ENCODE measurements at regions not wholly inside any gene's neighbourhood (a gene's known extent, or its start where the extent isn't known, plus 50 kb on each side); places are given as distances from the start of the nearest gene placed in this dataset.

DNA sequence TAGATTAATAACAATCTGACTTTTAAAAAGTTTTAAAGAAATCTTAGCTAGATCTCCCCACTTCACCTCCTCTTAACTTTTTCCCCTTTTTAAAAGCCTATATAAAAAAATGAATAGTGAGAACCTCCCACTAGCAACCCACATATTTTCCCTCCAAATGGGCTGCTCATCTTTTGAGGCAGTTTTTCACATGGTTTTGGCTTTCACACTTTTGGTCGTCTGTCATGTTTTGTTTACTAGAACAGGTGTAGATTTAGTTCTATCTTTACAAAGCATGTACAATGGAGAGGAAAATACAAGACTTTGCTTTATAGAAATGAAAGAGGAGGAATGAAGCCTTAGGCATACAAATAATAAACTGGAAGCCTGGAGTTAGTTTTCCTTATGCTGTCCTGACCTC, 126.7 kb upstream of the EOMES start:
- intact Hi-C loops (cut with DNase I): no loop called here
- DNase-seq: no peak
- no peak for ATAC-seq (ENCODE audit: poor library complexity)

DNA sequence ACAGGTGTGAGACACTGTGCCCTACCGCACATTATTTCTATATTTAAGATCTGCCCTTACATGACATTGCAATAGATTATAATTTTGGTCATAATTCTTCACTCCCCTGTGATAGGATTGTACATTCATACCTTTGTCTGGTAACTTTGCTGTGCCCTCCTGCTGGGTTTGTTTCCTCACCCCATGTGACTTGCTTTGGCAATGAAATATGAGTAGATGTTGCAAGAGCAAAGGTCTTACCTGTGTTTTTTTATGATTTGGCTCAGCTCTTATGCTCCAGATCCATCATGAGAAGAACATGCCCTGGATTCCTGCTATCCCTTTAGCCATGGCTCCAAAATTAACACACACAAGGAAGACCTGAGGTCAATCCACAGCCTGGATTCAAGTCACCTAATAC, 137.7 kb upstream of the EOMES start:
- no peak for DNase-seq
- intact Hi-C loops (cut with DNase I): no loop called here
- ATAC-seq (ENCODE audit: poor library complexity): no peak

DNA sequence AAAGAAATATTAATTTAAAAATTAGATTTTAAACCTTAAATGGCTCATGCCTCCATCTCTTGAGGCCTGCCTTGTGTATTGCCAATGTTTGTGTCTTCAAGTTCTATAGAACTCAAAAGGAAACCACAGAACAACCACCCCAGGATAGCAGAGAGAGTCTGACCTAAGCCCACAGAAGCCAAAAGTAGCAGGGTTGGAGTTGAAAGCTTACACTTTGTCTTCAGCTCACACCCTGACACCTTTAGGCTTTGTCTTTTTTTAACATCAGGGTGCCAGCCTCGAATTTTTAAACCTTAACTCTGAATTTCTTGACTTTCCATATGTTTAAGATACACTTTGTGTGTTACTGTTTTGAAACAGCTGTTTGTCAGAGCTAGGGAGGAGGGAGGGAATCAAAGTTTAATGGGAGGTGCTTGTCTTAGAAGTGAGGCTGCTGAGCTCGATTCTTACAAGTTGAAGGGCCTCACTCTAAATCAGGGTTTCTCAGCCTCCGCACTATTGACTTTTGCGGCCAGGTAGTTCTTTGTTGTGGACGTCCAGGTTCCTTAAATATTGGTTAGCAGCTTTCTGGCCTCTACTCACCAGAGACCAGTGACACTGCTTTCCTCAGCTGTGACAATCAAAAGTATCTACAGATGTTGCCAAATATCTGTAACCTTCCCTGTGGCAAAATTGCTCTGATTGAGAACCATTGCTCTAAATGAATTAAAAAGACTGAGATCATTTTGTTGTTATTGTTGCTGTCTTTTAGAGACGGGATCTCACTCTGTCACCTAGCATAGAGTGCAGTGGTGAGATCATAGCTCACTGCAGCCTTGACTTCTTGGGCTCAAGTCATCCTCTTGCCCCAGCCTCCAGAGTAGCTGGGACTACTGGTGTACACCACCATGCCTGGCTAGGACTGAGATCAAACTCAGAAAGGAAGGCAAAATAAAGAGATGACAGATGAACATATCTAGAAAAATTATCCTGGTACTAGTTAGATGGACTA, 139.2 kb upstream of the EOMES start:
- ATAC-seq (ENCODE audit: poor library complexity) (no peak), DNase-seq (no peak)
- intact Hi-C loops (cut with DNase I): no loop called here

DNA sequence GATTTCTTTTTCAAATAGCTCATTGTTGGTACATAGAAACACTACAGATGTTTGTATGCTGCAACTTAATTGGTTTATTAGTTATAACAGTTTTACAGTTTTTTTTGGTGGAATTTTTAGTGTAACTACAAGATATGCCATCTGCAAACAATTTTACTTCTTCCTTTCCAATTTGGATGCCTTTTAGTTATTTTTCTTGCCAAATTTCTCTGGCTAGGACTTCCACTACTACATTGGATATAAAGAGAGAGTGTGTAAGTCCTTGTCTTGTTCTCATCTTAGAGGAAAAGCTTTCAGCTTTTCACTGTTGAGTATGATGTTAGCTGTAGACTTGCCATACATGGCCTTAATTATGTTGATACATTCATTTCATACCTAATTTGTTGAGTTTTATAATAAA, 143.6 kb upstream of the EOMES start:
- ATAC-seq (ENCODE audit: poor library complexity) (no peak), DNase-seq (no peak)
- intact Hi-C loops (cut with DNase I): no loop called here

DNA sequence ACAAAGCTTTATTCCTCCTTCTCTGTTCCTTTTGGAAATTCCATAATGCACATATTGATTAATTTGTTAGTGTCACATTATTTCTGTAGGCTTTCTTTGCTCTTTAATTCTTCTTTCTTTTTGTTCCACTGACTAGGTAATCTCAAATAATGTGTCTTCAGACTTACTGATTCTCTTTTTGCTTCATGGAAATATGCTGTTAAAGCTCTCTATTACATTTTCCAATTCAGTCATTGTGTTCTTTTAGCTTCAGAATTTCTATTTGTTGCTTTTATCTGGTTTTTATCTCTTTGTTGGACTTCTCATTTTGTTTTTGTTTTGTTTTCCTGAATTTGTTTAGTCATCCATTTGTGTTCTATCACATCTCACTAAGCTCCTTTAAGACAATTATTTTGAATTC, 147.0 kb upstream of the EOMES start:
- ATAC-seq (ENCODE audit: poor library complexity): no peak
- intact Hi-C loops (cut with DNase I): no loop called here
- DNase-seq: no peak

DNA sequence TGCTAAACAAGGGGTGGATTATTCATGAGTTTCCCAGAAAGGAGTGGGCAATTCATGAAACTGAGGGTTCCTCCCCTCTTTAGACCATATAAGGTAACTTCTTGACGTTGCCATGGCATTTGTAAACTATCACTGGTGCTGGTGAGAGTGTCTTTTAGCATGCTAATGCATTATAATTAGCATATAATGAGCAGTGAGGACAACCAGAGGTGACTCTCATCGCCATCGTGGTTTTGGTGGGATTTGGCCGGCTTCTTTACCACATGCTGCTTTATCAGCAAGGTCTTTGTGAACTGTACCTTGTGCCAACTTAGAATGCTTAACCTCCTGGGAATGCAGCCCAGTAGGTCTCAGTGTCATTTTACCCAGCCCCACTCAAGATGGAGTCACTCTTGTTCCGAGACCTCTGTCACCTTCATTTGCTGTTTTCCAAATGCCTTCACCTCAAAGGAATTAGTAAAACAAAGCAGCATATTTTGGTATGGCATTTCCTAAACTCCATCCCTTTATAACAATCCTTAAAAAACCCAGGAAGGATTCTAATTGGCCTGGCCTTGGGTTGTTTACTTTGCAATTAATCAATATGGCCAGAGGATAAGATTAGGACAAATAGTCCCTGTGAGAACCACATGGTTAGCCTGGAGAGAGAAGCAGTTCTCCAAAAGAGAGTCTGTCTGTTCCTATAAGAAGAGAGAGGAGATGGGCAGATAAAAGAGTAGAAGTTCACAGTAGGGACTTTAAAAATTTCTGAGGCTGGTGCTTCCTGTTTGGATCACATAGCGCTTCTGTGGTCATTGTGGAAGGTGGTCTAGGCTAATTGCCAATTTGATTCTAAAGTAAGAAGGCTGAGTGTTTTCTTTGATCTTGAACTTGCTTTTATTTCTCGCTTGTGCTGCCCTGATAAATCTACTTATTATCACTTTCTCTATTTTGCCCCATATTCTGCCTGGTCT, 155.2 kb upstream of the EOMES start:
- intact Hi-C loops (cut with DNase I): no loop called here
- no peak for DNase-seq
- ATAC-seq (ENCODE audit: poor library complexity): no peak

DNA sequence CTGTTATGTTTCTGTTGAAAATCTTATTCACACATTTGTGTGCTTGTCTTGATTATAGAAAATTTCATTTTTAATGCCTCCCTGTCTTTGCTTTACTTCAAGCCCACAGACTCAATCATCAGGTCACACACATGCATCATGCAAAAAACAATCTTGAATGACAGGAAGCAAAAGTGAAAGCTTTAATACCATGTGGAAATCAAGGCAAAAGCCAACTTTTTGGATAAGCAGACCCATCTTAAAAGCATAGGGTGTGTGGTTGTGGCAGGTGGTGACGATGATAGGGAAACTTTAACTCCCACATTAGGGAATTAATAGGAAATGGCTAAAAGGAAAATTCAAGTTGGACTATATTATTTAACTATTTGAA, 155.9 kb upstream of the EOMES start:
- ATAC-seq (ENCODE audit: poor library complexity): no peak
- no peak for DNase-seq
- intact Hi-C loops (cut with DNase I): no loop called here

DNA sequence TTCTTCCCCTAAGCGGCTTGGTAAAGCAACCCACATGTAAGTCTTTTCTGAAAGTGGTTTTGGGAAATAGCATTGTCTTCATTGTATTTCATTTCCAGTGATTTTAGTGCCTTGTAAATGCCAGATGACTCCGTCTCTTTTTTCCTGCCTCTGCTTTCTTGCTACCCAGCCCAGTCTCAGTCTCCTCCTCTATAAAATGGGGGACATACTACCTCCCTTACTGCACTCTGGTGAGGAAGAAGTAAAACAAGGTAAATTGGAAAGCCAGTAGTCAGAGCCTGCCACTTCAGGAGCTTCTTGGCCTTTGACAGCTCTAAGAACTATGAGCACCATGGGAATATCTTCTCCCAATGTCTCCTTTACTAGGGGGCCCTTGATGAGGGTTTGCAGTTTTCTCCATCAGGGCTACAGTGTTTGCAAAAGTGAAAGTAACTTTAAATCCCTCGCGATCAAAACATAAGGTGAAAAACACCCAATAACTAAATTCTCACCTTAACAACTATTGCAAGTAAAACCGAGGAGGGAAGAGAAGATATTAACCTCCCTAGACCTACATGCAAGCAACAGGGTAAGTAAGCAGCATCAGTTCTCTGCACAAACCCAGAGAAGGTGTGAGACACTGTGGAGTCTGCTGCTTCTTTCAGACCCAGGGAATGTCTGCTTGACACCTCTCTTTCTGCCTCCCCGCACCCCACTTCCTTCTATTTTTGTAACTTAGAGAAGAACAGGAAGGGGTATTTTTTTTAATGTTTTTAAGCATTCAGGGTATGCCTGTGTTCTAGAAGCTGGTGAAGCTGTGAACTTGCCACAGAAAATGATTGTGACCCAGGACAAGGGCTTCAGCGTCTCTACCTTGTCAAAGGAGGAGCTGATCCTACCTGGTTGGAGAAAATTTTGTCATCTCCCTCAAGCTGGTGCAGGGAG, 159.1 kb upstream of the EOMES start:
- intact Hi-C loops (cut with DNase I): no loop called here
- DNase-seq: no peak
- ATAC-seq (ENCODE audit: poor library complexity): no peak

DNA sequence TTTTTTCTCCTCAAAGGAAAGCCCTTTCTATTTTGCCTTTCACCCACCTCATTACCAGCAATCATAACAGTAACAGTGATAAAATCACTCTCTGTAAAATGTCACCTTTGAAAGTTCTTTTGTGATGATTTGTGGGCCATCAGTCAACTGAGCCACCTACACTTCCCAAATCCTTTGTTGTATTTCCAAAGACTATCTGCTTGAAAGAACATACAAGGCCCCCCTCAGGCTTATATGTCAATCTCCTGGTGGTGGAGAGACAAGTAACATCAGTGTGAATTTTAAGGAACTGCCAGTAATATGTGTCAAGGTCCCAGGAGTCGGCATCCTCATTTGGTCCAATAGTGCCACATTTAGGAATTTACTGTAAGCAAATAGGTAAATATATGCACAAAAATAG, 161.1 kb upstream of the EOMES start:
- DNase-seq (no peak), ATAC-seq (ENCODE audit: poor library complexity) (no peak)
- intact Hi-C loops (cut with DNase I): no loop called here

DNA sequence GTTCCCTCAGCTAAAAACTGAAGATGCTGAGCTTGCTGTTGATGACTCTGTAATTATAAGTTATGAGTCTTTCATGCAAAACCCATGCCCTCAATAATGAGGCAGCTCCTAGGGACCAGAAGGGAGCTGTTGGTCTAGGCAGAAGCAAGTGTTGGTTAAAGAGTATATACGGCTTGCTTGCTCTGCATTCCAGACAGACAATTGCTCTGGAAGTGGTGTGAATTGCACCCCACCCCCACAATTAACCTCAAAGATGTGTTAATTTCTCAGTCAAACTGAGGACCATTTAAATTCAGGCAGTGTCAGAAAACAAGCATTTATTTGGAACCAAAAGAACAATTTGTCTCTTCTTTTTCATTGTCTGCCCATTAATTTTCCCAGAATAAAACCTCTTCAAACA, 163.5 kb upstream of the EOMES start:
- intact Hi-C loops (cut with DNase I): no loop called here
- DNase-seq (no peak), ATAC-seq (ENCODE audit: poor library complexity) (no peak)

DNA sequence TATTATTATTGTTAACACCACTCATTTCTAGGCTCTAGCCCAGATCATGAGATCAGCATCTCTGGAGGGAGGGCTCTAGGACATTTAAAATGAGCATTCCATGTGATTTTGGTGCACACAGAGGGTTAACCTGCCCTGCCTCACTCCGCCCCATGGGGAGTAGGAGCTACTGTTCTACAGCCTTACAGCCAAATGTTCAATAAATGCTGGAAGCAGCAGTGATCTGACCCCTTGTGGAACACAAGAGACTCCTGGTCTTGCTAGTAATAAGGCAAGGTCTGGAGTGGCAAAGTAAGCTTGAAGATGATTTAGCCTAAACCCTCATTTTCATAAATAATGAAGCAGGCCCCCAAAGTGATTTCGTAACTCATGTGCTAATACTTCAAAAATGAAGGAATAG, 166.4 kb upstream of the EOMES start:
- ATAC-seq (ENCODE audit: poor library complexity) (no peak), DNase-seq (no peak)
- intact Hi-C loops (cut with DNase I): no loop called here

DNA sequence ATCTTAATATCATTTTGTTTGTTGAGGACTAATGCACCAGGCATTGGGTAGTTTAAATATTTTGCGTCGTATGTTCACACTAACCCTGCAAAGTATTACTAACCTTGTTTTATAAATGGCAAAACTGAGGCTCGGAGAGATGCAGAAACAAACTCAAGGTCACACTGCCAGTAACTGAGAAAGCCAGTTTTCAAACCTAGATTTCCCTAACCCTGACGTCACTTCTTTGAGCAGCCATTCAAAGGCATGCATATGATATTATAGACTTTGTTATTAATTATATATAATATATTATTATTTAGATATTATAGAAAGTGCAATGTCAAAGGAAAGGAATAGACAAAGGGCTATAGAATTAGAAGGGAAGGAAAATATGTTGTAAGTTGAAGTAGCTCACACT, 167.6 kb upstream of the EOMES start:
- no peak for DNase-seq
- ATAC-seq (ENCODE audit: poor library complexity): no peak
- intact Hi-C loops (cut with DNase I): no loop called here

DNA sequence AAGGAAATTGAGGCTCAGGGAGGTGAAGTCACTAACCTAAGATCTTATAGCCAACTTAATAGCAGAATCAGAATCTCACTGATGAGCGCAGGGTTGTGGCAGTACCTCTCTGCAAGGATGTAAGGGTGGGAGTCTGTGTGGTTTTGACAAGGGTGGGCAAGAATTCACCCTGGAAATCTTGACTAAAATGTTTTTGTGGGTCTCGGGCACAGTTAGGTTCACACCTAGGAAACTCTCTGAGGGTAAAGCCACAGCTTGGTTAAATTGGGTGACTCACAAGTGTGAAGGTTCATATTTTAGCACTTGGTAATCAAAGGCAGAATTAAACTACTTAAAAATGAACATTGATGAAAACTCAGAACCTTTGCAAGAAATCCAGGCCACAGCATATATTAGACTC, 178.2 kb upstream of the EOMES start:
- intact Hi-C loops (cut with DNase I): no loop called here
- DNase-seq (no peak), ATAC-seq (ENCODE audit: poor library complexity) (no peak)

DNA sequence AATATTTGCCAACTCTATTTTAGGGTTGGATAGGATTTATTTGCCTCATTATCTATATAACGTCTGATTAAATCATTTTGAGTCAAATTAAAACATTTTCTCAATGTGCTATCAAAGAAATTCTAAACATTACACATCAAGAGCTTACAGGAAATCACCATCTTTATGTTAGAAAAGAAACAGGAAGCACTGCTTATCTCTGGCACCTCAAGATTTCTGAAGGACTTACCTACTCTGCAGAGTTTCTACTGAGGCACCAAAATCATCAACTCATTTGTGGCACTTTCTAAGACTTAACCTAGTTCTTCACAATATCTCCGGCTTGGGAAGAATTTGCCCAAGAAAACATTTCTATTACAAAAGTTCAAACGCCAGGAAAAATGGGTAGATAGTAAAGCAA, 181.3 kb upstream of the EOMES start:
- intact Hi-C loops (cut with DNase I): no loop called here
- DNase-seq (no peak), ATAC-seq (ENCODE audit: poor library complexity) (no peak)

DNA sequence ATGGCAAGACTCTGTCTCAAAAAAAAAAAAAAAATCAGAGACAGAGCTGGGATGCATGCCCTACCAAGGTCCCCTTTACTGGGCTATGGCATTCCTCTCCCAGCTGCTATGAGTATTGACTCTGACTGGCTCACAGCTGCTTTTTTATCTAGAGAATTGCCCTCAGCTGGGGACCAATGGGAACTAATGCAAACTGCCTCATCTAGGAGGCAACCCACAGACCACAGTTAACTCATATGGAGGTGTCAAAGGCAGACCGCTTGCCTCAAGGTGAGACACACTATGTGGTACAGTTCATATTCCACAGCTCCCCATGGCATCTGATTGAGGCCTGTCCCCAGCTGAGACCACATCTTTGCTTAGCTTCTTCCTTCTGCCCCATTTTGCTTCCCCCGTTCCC, 183.5 kb upstream of the EOMES start:
- intact Hi-C loops (cut with DNase I): no loop called here
- no peak for ATAC-seq (ENCODE audit: poor library complexity)
- no peak for DNase-seq

DNA sequence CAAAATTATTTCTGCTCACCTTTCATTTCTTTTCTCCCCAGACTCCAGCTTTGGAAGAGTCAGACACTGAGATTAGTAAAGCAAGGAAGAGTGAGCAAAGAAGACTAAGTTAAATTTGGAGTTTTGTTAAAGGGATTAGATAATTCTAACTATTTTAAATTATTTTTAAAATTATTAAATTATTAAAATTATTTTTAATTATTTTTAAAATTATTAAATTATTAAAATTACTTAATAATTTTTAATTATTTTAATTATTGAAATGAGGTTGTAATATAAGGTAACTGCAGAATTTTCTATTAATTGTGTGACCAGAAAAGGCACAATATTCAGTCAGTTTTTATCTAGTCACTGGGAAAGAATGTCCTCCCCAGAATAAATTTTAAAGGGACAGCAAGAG, 185.0 kb upstream of the EOMES start:
- DNase-seq (no peak), ATAC-seq (ENCODE audit: poor library complexity) (no peak)
- intact Hi-C loops (cut with DNase I): no loop called here

DNA sequence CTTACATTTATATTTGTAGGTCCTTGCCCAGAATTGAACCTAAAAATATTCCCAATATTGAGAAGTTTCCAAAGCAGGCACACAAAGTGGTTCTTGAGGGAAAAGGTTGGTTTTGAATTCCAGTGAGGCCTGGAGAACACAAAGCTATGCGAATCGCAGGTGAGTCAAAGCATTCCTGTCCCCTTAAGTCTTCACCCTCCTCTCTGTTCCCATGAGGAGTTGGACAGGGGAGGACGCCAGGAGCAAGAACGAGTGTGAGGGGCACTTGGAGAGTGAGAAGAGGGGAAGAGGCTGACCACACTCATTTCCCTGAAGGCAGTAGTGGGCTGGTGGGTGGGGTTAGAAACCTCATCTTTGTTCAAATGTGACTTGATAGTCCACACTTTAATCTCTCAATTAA, 185.8 kb upstream of the EOMES start:
- ATAC-seq (ENCODE audit: poor library complexity) (no peak), DNase-seq (no peak)
- intact Hi-C loops (cut with DNase I): no loop called here

DNA sequence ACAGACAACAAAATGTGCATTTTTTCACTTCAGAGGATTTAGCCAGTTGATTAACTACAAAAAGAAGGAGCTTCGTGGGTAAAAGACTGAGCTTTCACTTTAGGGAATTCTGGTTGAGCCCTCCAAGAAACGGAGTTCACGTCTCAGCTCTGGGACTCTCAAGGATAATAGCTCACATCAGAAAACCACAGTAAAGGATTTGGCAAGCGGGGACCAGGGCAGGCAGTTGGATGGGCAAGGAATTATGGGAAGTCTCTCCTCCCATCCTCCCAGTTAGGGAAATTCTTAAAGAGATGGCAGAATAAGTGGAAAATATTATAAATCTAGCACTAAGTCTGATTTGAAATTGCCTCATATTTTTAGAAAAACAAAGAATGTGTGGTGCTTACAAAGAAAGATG, 188.3 kb upstream of the EOMES start:
- intact Hi-C loops (cut with DNase I): no loop called here
- ATAC-seq (ENCODE audit: poor library complexity): no peak
- no peak for DNase-seq

DNA sequence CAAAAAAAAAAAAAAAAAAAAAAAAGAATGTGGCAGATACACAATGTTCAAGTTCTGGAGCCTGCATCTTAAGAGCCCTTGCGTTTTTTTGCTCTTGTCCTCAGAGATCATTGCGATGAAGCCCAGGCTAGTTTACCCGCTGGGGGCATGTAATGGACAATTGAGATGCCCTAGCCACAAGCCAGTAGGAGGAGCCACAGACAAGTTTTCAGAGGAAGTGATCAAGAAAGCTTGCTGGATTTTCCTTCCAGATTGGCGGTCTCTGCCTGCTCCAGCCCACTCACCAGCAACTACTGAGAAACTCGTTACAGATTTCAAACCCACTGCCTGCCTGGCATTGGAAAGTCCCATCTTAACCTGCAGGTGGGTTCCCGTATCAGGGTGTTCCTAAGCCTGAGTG, 192.1 kb upstream of the EOMES start:
- ATAC-seq (ENCODE audit: poor library complexity): no peak
- intact Hi-C loops (cut with DNase I): no loop called here
- DNase-seq: no peak
